ENCODE measurements at regions not wholly inside any gene's neighbourhood (a gene's known extent, or its start where the extent isn't known, plus 50 kb on each side); places are given as distances from the start of the nearest gene placed in this dataset.

GRCh38 chr5:124373883-124374282 lies 372.6 kb downstream of the ZNF608 start:
- DNase-seq (ENCODE audit: low read depth) = no peak

GRCh38 chr5:124372457-124372856 lies 374.0 kb downstream of the ZNF608 start:
- no peak for DNase-seq (ENCODE audit: low read depth)

- DNase-seq (ENCODE audit: low read depth) = no peak
Observed at GRCh38 chr5:124371111-124371706, 375.2 kb downstream of the ZNF608 start.

- DNase-seq (ENCODE audit: low read depth) = no peak
Observed at GRCh38 chr5:124370601-124371000, 375.8 kb downstream of the ZNF608 start.

GRCh38 chr5:124365361-124365801 lies 381.1 kb downstream of the ZNF608 start:
- DNase-seq (ENCODE audit: low read depth) = no peak

- no peak for DNase-seq (ENCODE audit: low read depth)
Observed at GRCh38 chr5:124355928-124356327, 390.5 kb downstream of the ZNF608 start.

GRCh38 chr5:124353016-124353415 lies 393.4 kb downstream of the ZNF608 start:
- DNase-seq (ENCODE audit: low read depth) = no peak

GRCh38 chr5:124352312-124352711 lies 394.1 kb downstream of the ZNF608 start:
- DNase-seq (ENCODE audit: low read depth) = no peak

- DNase-seq (ENCODE audit: low read depth) = no peak
Observed at GRCh38 chr5:124349931-124350330, 396.5 kb downstream of the ZNF608 start.

- no peak for DNase-seq (ENCODE audit: low read depth)
Observed at GRCh38 chr5:124343451-124343867, 403.0 kb downstream of the ZNF608 start.

- no peak for DNase-seq (ENCODE audit: low read depth)
Observed at GRCh38 chr5:124342986-124343385, 403.5 kb downstream of the ZNF608 start.

GRCh38 chr5:124342584-124342983 lies 403.9 kb downstream of the ZNF608 start:
- no peak for DNase-seq (ENCODE audit: low read depth)

GRCh38 chr5:124342027-124342471 lies 404.4 kb downstream of the ZNF608 start:
- no peak for DNase-seq (ENCODE audit: low read depth)

- DNase-seq (ENCODE audit: low read depth) = no peak
Observed at GRCh38 chr5:124341066-124341858, 405.2 kb downstream of the ZNF608 start.

- no peak for DNase-seq (ENCODE audit: low read depth)
Observed at GRCh38 chr5:124337996-124338395, 408.4 kb downstream of the ZNF608 start.

GRCh38 chr5:124333298-124333979 lies 413.0 kb downstream of the ZNF608 start:
- no peak for DNase-seq (ENCODE audit: low read depth)

GRCh38 chr5:124332273-124332672 lies 414.2 kb downstream of the ZNF608 start:
- DNase-seq (ENCODE audit: low read depth) = no peak

GRCh38 chr5:124330595-124331220 lies 415.7 kb downstream of the ZNF608 start:
- no peak for DNase-seq (ENCODE audit: low read depth)

- DNase-seq (ENCODE audit: low read depth) = no peak
Observed at GRCh38 chr5:124328201-124328600, 418.2 kb downstream of the ZNF608 start.

- no peak for DNase-seq (ENCODE audit: low read depth)
Observed at GRCh38 chr5:124318661-124319060, 427.8 kb downstream of the ZNF608 start.

- DNase-seq (ENCODE audit: low read depth) = no peak
Observed at GRCh38 chr5:124317451-124317850, 429.0 kb downstream of the ZNF608 start.

- no peak for DNase-seq (ENCODE audit: low read depth)
Observed at GRCh38 chr5:124315741-124316415, 430.6 kb downstream of the ZNF608 start.

Measured in CMK (cell line).